ENCODE measurements at regions not wholly inside any gene's neighbourhood (a gene's known extent, or its start where the extent isn't known, plus 50 kb on each side); places are given as distances from the start of the nearest gene placed in this dataset.

DNA sequence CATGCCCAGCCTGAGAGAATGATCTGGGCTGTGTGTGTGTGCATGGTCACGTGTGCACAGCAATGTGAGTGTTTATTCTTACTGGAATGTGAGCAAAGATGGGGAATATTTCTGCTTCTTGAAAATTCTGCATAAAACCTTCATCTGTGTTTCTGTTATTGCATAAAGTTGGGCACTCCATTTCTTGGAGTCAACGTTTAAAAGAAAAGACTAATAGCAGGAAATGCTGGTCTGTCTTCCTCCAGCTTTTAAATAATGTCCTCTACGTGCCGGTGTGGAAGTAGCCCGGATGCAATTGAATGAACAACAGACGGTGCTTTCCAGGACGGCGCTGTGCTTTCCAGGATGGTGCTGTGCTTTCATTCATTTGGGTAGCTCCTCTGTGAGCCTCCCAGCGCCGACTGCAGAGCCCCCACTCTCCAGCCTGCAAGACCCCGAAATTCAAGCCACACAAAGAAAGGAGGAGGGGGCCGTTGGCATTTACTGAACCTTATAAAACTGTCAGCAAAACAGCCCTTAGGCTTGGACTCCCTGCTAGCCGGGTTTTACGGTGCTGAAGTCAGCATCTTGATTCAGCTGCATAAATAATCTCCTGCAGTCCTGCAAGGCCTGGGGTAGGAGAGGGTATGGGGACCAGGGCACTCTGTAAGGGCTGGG lies 158.2 kb upstream of the PRKCQ start:
- H4K20me1 ChIP-seq (replicated peaks; ENCODE audit: control insufficient read depth, insufficient read depth, low read length): no peaks in the 10 kb centered on the region
- H3K4me2 ChIP-seq (ENCODE audit: insufficient read depth, low read length): no peak overlapping the region
- H3K27ac ChIP-seq (ENCODE audit: extremely low read depth, low read depth, low read length): no peak overlapping the region
- no peaks in the 10 kb centered on the region for H3K9me1 ChIP-seq (ENCODE audit: control insufficient read depth, insufficient read depth, low read length)
- H3K9ac ChIP-seq (ENCODE audit: insufficient read depth in 1 of 2, low read depth in 2 of 2, low read length in 2 of 2): no peak overlapping the region
- no peaks in the 10 kb centered on the region for H3K79me2 ChIP-seq (ENCODE audit: control insufficient read depth, insufficient read depth, low read length)
- in situ Hi-C loops (cut with MboI): no loop called here
- ChIA-PET POLR2A (no interaction called here), CTCF (ENCODE audit: low intra/inter-chr PET ratio) (interaction anchor here (0.5 kb wide), 1 partner anchor 58 kb away, joined by 3 read pairs; no protein-coding TSS in a partner anchor)
- H2AFZ ChIP-seq (ENCODE audit: low read depth, low read length): no peak overlapping the region
- ATAC-seq (no peak), FAIRE-seq (no peak), DNase-seq (ENCODE audit: extremely low read depth in 1 of 4, low spot score in 3 of 4) (no peak)
- intact Hi-C loops (cut with micrococcal nuclease): no loop called here
- H3K36me3 ChIP-seq (ENCODE audit: control insufficient read depth, insufficient read depth, low read length): no peaks in the 10 kb centered on the region
- no peaks in the 10 kb centered on the region for H3K9me3 ChIP-seq (replicated peaks; ENCODE audit: control insufficient read depth, insufficient read depth, low read depth, low read length)
- 3% methylated on average over 13 of the region's 14 CpGs for WGBS (ENCODE audit: insufficient coverage, low coverage, missing lambda C conversion rate)
- no TSS peak for BruUV-seq (replicated peaks)
- no peak overlapping the region for H3K4me3 ChIP-seq
- no peaks in the 10 kb centered on the region for H3K4me1 ChIP-seq (replicated peaks in 1 of 2; ENCODE audit: control insufficient read depth in 2 of 2, insufficient read depth in 2 of 2, low read length in 2 of 2)
- peaks cover 32 to 46% of the 10 kb centered on the region in 2 experiments for H3K27me3 ChIP-seq (ENCODE audit: control insufficient read depth in 2 of 2, insufficient read depth in 2 of 2, low read length in 2 of 2)
- TF ChIP-seq, protein P1, sequence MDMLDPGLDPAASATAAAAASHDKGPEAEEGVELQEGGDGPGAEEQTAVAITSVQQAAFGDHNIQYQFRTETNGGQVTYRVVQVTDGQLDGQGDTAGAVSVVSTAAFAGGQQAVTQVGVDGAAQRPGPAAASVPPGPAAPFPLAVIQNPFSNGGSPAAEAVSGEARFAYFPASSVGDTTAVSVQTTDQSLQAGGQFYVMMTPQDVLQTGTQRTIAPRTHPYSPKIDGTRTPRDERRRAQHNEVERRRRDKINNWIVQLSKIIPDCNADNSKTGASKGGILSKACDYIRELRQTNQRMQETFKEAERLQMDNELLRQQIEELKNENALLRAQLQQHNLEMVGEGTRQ (CRISPR knock-in tag; IDR thresholded peaks at IDR 0.05): peak; percentile 24; the same call in 1 of the 2 replicates
- no peak for TF ChIP-seq RBM17 (IDR thresholded peaks at IDR 0.05; ENCODE audit: borderline replicate concordance, low read depth, low read length)

DNA sequence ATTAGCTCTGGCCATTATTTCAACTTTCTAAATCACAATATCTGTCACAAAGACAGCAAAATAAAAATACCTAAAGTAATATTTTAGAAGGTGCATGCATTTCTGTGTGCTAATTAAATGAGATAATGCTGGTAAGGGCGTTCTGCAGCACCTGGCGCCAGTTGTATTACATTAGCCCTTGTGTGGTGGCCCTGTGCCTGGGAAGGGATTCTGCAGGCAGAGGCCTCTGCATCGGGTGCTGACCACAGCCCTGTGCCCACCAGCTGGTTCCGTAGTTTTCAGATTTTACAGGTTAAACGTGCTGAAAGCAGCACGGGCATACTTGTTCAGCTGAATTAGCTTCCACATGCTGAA lies 157.7 kb upstream of the PRKCQ start:
- ChIA-PET CTCF (ENCODE audit: low intra/inter-chr PET ratio) (no interaction called here), POLR2A (interaction anchor here (0.7 kb wide), 1 partner anchor 59 kb away, joined by 3 read pairs; no protein-coding TSS in a partner anchor)
- Histone ChIP-seq H3K9me1 (ENCODE audit: control insufficient read depth, insufficient read depth, low read length) (no peaks in the 10 kb centered on the region), H3K4me2 (ENCODE audit: insufficient read depth, low read length) (no peak overlapping the region), H3K27me3 (ENCODE audit: control insufficient read depth in 2 of 2, insufficient read depth in 2 of 2, low read length in 2 of 2) (peaks cover 32 to 50% of the 10 kb centered on the region in 2 experiments), H3K9me3 (replicated peaks; ENCODE audit: control insufficient read depth, insufficient read depth, low read depth, low read length) (no peaks in the 10 kb centered on the region), H3K36me3 (ENCODE audit: control insufficient read depth, insufficient read depth, low read length) (no peaks in the 10 kb centered on the region), H2AFZ (ENCODE audit: low read depth, low read length) (no peak overlapping the region), H3K9ac (ENCODE audit: insufficient read depth in 1 of 2, low read depth in 2 of 2, low read length in 2 of 2) (no peak overlapping the region), H4K20me1 (replicated peaks; ENCODE audit: control insufficient read depth, insufficient read depth, low read length) (no peaks in the 10 kb centered on the region), H3K79me2 (ENCODE audit: control insufficient read depth, insufficient read depth, low read length) (no peaks in the 10 kb centered on the region), H3K4me1 (replicated peaks in 1 of 2; ENCODE audit: control insufficient read depth in 2 of 2, insufficient read depth in 2 of 2, low read length in 2 of 2) (no peaks in the 10 kb centered on the region), H3K4me3 (no peak overlapping the region), H3K27ac (ENCODE audit: extremely low read depth, low read depth, low read length) (no peak overlapping the region)
- WGBS (ENCODE audit: insufficient coverage, low coverage, missing lambda C conversion rate): 0% methylated on average over 6 of the region's 6 CpGs
- intact Hi-C loops (cut with micrococcal nuclease): no loop called here
- DNase-seq (ENCODE audit: extremely low read depth in 1 of 4, low spot score in 3 of 4) (no peak), ATAC-seq (no peak), FAIRE-seq (no peak)
- no TSS peak for BruUV-seq (replicated peaks)
- in situ Hi-C loops (cut with MboI): no loop called here
- TF ChIP-seq KDM4B (IDR thresholded peaks at IDR 0.05; ENCODE audit: borderline replicate concordance in 2 of 2, low read depth in 1 of 2) (no peak), BCOR (IDR thresholded peaks at IDR 0.05) (no peak), PML (IDR thresholded peaks at IDR 0.05; ENCODE audit: low read length) (no peak), ZFP36 (IDR thresholded peaks at IDR 0.05; ENCODE audit: low read depth, low read length, partially characterized antibody) (no peak), TRIM28 (IDR thresholded peaks at IDR 0.05) (no peak), NKRF (IDR thresholded peaks at IDR 0.05; ENCODE audit: borderline replicate concordance) (no peak)
- TF ChIP-seq, protein P2, sequence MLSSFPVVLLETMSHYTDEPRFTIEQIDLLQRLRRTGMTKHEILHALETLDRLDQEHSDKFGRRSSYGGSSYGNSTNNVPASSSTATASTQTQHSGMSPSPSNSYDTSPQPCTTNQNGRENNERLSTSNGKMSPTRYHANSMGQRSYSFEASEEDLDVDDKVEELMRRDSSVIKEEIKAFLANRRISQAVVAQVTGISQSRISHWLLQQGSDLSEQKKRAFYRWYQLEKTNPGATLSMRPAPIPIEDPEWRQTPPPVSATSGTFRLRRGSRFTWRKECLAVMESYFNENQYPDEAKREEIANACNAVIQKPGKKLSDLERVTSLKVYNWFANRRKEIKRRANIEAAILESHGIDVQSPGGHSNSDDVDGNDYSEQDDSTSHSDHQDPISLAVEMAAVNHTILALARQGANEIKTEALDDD (IDR thresholded peaks at IDR 0.05): no peak
